GM12875 (cell line): ENCODE measurements at regions not wholly inside any gene's neighbourhood (a gene's known extent, or its start where the extent isn't known, plus 50 kb on each side); places are given as distances from the start of the nearest gene placed in this dataset.

Experiments used
- H3K4me3 ChIP-seq: one replicate; pipeline ENCODE4 v1.5.1; 2011; ENCODE audit warnings: low read depth, low read length, control low read depth
- TF ChIP-seq, protein P1 (sequence below): IDR thresholded peaks from 2 replicates; pipeline ENCODE4 v1.5.1; 2011; ENCODE audit warnings: low read depth, mild to moderate bottlenecking, control low read depth, inconsistent platforms, low read length, moderate library complexity, borderline replicate concordance; ENCODE audit not compliant: insufficient read depth

DNA sequence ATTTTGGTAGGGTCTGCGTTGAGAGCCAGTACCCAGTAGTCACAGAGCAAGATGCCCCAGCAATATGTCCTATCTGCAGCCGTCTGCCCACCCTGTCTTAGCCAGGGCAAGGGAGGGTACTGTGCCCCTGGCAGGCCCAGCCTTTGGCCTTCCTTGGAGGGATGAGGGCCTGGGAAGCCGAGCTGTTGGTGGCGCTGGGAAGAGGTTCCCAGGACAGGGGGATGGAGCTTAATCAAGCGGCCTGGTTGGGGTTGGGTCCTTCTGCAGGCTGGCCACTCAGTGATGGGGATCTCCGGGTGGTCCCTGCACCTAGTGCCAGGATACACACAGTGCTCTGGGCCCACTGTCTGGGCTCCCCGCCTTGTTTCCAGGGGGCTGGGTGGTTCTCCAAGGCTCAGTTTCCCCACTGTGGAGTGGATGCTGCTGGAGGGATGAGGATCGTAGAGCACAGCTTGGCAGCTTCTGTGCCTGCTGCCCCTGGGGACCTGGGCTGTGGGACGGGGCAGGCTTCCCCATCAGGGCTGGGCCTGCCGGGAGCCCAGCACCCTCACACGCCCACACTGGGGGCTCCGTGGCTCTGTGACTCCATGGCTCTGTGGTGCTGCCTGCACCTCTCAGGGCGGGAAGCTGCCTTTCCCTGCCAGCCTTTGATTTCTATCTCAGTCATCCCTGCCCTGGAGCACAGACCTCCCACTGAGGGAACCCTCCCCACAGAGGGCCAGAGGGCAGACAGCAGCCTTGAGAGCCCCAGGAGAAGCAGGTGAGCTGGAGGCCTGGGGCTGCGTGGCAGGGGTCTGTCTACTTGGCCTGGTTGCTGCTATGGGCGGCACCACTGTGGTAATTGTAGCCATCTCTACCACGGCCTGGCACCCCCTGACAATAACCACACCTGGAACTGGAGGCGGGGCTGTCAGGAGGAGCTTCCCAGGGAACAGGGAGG lies 357.0 kb downstream of the TMEM121 start:
- H3K4me3 ChIP-seq = peak overlapping the region; percentile 67
- TF ChIP-seq, protein P1, sequence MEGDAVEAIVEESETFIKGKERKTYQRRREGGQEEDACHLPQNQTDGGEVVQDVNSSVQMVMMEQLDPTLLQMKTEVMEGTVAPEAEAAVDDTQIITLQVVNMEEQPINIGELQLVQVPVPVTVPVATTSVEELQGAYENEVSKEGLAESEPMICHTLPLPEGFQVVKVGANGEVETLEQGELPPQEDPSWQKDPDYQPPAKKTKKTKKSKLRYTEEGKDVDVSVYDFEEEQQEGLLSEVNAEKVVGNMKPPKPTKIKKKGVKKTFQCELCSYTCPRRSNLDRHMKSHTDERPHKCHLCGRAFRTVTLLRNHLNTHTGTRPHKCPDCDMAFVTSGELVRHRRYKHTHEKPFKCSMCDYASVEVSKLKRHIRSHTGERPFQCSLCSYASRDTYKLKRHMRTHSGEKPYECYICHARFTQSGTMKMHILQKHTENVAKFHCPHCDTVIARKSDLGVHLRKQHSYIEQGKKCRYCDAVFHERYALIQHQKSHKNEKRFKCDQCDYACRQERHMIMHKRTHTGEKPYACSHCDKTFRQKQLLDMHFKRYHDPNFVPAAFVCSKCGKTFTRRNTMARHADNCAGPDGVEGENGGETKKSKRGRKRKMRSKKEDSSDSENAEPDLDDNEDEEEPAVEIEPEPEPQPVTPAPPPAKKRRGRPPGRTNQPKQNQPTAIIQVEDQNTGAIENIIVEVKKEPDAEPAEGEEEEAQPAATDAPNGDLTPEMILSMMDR = no peak

DNA sequence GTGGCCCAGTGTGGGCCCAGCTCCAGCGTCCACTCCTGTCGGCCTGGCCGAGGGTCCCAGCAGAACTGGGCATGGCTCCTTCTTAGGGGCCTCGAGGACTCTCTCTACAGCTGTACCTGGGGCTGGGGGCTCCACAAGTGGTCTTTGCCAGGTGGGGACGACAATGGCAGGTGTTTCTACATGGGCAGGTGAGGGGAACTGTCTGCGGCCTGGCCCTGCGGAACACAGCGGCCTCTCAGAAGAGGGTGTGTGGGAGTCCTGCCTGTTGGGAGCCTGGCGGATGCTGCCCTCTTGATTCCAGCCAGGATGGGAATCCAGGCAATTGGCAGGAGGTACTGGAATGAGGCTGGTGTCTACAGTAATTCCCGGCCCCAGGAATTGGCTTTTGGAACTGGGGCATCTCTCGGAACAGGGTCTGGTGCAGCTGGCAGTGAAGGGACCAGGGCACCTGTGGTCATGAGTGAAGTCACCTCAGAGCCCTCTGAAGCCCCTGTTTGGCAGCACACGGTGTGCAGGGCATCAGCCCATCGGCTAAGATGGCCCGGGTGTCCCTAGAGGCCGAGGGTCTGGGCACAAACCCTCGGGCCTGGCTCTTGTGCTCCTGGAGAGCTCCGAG lies 357.9 kb downstream of the TMEM121 start:
- H3K4me3 ChIP-seq = peak overlapping the region; percentile 67

DNA sequence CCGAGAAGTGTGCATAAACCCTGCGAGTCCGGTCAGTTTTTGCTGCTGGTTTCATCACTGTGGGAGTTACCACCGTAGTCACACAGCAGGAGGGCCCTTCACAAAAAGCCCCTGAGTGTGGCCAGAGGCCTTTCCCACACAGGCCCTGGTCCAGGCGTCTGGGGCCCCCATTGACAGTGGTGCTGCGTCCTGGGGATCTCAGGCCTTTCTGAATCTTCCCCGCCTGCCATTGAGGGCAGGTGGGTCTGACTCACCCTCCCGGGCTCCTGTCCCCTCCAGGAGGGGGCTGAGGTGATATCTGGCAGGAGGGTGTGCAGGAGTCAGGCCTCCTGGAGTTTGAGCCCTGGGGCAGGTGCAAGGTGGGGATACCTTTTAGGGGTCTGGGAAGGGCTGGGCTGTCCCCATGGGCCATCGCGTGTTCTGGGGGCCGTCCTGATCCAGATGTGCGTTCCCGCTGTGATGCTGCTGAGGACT lies 358.5 kb downstream of the TMEM121 start:
- H3K4me3 ChIP-seq = peak overlapping the region; percentile 67
- TF ChIP-seq, protein P1 = no peak

DNA sequence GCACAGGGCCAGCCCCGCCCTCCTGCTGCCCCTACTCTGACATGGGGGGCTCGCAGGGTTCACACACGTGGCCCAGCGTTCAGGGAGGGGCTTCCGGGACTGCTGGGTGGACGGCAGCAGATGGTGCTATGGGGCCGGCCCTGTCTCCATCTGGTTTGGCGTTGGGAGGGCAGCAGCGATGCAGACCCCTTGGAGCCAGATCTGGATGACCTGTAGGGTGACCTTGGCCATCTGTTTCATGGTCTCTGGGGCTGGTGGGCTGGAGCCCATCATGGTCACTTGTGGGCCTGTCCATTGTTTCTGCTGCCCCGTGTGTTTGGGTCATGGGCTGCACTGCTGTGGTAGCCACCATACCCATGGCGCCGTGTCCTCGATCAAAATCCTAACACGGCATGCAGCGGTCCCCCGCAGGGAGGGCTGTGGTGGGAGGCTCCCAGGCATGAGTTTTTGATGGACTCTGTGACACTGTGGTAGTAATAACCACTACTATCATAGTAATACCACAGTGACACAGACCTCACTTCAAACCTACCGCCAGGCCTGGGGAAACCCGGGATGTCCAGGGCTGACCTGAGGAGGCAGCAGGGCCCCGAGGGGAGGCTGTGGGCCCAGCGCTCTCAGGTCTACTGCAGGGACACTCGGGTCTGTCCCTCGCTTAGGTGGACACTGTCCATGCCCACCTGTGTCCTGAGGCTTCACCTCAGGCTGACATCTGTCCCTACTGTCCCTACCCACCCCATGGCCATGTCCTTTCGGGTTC lies 359.4 kb downstream of the TMEM121 start:
- H3K4me3 ChIP-seq = peak overlapping the region; percentile 67
- TF ChIP-seq, protein P1 = no peak

DNA sequence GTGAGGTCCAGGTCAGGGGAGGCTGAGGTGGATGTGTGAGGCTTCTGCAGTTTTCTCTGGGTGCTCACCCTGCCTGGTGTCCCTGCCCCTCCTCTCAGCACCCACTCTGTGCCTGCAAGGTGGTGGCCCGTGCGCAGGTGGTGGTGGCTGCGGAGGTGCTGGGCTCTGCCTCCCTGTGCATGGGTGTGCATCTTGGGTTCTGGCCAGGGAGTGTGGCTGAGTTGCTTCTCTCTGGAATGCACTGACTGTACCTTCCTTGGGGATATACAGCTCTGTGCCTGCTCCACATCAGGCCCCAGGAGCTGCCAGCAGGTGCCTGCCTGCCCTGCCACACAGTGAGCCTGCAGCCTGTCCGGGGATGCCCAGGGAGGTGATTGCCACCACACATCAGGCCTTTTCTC lies 360.4 kb downstream of the TMEM121 start:
- H3K4me3 ChIP-seq = peak overlapping the region; percentile 29

DNA sequence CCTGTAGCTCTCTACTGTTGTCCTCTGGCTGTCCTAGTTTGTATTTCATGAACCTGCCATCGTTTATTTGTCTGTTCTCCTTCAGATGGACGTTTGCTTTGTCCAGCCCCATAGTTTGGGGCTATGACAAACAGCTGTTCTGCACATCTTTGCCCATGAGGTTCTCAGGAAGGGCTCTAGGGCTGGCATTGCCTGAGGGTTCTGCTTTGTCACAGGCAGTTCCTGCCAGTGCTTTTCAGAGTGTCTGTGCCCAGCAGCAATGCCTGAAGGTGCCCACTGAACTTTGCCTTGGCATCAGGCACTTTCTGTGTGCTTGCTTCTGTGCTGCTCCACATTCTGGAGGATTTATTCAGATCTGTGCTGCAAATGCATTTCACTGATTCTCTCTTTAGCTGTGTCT lies 361.3 kb downstream of the TMEM121 start:
- TF ChIP-seq, protein P1 = no peak
- peak overlapping the region; percentile 16 for H3K4me3 ChIP-seq

DNA sequence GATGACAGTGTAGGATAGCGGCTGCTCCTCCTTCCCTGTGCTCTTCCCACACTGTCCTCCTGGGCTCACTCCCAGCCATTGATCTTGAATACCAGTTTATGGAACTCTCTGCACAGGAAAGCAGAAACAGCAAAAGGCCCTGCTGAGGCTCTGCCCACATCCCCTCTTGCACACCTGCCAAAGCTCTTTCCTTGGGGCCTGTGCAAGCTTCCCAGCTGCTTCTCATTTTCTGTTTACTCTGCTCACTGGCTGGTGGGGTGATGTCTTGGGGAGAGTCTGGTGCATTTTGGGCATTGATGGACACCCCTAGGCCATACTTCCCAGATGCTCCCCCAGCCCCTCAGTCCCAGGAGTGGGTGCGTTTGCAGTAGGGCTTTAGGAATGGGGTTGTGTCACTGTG lies 361.8 kb downstream of the TMEM121 start:
- TF ChIP-seq, protein P1 = no peak
- peak overlapping the region; percentile 23 for H3K4me3 ChIP-seq
